ENCODE measurements at regions not wholly inside any gene's neighbourhood (a gene's known extent, or its start where the extent isn't known, plus 50 kb on each side); places are given as distances from the start of the nearest gene placed in this dataset.

DNA sequence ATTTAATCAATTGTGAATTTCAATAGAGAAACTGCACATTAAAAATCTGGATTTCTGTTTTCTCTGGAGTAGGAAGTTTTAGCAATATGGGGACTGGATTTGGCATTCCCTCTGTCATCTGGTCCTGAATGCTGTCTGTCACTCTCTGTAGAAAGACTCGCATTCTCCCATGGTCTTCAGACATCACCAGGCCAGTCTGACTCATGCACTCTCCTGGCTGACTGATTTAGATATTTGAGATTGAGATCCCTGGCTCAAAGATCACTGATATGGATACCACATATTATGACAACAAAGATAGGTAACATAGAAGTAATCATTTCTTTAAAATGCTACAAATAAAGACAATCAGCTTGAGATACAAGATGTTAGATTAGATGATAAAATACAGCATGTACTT is 524.5 kb downstream of the GALC start:
- Histone ChIP-seq H4K20me1 (ENCODE audit: insufficient read depth, low read length) (no peaks in the 10 kb centered on the region), H2AFZ (ENCODE audit: low read length) (no peak overlapping the region), H3K4me1 (ENCODE audit: insufficient read depth, low read length) (no peaks in the 10 kb centered on the region), H3K79me2 (ENCODE audit: insufficient read depth, low read length) (no peaks in the 10 kb centered on the region), H3K9me3 (ENCODE audit: low read depth, low read length) (peaks cover 5% of the 10 kb centered on the region), H3K4me2 (ENCODE audit: insufficient read depth, low read length) (no peak overlapping the region), H3K27ac (ENCODE audit: low read depth, low read length) (no peak overlapping the region), H3K36me3 (ENCODE audit: insufficient read depth, low read length) (no peaks in the 10 kb centered on the region), H3K4me3 (ENCODE audit: insufficient read depth, low read length) (no peak overlapping the region), H3K27me3 (ENCODE audit: insufficient read depth, low read length) (no peaks in the 10 kb centered on the region)
- no peak for DNase-seq (ENCODE audit: insufficient read length, low spot score, missing footprints)
- TF ChIP-seq, protein P1, sequence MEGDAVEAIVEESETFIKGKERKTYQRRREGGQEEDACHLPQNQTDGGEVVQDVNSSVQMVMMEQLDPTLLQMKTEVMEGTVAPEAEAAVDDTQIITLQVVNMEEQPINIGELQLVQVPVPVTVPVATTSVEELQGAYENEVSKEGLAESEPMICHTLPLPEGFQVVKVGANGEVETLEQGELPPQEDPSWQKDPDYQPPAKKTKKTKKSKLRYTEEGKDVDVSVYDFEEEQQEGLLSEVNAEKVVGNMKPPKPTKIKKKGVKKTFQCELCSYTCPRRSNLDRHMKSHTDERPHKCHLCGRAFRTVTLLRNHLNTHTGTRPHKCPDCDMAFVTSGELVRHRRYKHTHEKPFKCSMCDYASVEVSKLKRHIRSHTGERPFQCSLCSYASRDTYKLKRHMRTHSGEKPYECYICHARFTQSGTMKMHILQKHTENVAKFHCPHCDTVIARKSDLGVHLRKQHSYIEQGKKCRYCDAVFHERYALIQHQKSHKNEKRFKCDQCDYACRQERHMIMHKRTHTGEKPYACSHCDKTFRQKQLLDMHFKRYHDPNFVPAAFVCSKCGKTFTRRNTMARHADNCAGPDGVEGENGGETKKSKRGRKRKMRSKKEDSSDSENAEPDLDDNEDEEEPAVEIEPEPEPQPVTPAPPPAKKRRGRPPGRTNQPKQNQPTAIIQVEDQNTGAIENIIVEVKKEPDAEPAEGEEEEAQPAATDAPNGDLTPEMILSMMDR (IDR thresholded peaks at IDR 0.05; ENCODE audit: extremely low read depth, low read depth, low read length) = no peak

DNA sequence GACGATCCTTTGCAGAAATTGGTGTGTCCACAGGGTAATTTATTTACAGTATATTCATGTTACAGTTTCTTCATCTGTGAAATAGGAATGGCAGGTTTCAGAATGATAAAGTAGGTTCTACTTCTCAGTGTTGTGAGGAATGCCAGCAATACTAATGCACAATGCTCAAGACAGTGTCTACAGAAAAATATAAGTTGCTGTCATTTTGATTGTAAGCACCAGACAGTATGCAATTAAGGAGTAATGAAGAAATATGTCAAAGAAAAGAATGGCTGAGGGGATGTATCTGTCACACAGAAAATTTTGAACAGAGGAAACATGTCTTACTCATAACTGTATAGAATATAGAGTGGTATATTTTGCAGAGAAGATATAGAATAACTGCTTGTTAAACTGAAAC is 525.4 kb downstream of the GALC start:
- H3K27me3 ChIP-seq (ENCODE audit: insufficient read depth, low read length) = no peaks in the 10 kb centered on the region
- H3K4me2 ChIP-seq (ENCODE audit: insufficient read depth, low read length) = no peak overlapping the region
- no peaks in the 10 kb centered on the region for H4K20me1 ChIP-seq (ENCODE audit: insufficient read depth, low read length)
- H3K4me3 ChIP-seq (ENCODE audit: insufficient read depth, low read length) = no peak overlapping the region
- H2AFZ ChIP-seq (ENCODE audit: low read length) = no peak overlapping the region
- TF ChIP-seq, protein P1 (IDR thresholded peaks at IDR 0.05; ENCODE audit: extremely low read depth, low read depth, low read length) = no peak
- H3K79me2 ChIP-seq (ENCODE audit: insufficient read depth, low read length) = no peaks in the 10 kb centered on the region
- DNase-seq (ENCODE audit: insufficient read length, low spot score, missing footprints) = no peak
- peaks cover 5% of the 10 kb centered on the region for H3K9me3 ChIP-seq (ENCODE audit: low read depth, low read length)
- H3K4me1 ChIP-seq (ENCODE audit: insufficient read depth, low read length) = no peaks in the 10 kb centered on the region
- H3K36me3 ChIP-seq (ENCODE audit: insufficient read depth, low read length) = no peaks in the 10 kb centered on the region
- H3K27ac ChIP-seq (ENCODE audit: low read depth, low read length) = no peak overlapping the region

GRCh38 chr14:87465770-87466169 is 527.2 kb downstream of the GALC start:
- Histone ChIP-seq H3K4me3 (ENCODE audit: insufficient read depth, low read length) (no peak overlapping the region), H3K9me3 (ENCODE audit: low read depth, low read length) (peaks cover 3% of the 10 kb centered on the region), H2AFZ (ENCODE audit: low read length) (no peak overlapping the region), H3K27ac (ENCODE audit: low read depth, low read length) (no peak overlapping the region), H3K4me1 (ENCODE audit: insufficient read depth, low read length) (no peaks in the 10 kb centered on the region), H3K4me2 (ENCODE audit: insufficient read depth, low read length) (no peak overlapping the region), H4K20me1 (ENCODE audit: insufficient read depth, low read length) (no peaks in the 10 kb centered on the region), H3K27me3 (ENCODE audit: insufficient read depth, low read length) (no peaks in the 10 kb centered on the region), H3K36me3 (ENCODE audit: insufficient read depth, low read length) (no peaks in the 10 kb centered on the region), H3K79me2 (ENCODE audit: insufficient read depth, low read length) (no peaks in the 10 kb centered on the region)
- TF ChIP-seq, protein P1 (IDR thresholded peaks at IDR 0.05; ENCODE audit: extremely low read depth, low read depth, low read length) = no peak
- no peak for DNase-seq (ENCODE audit: insufficient read length, low spot score, missing footprints)

DNA sequence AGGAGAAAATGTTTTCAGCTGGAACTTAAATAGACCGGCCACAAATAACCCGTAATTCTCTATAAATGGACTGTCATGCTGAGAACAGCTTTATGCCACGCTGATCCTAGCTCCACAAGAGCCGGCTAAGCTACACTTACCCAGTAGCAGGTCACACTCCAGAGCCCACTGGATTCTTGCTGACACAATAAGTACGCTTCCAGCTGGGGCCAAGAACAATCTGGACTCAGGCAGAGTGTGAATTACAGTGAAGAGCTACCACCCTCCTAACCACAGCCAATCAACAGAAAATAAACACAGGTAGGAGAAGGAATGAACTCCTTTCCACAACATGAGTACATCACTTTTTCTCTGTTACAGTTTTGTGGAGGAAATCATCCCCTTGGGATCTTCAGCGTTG is 531.3 kb downstream of the GALC start:
- H3K4me2 ChIP-seq (ENCODE audit: insufficient read depth, low read length) = no peak overlapping the region
- no peaks in the 10 kb centered on the region for H3K79me2 ChIP-seq (ENCODE audit: insufficient read depth, low read length)
- H3K27me3 ChIP-seq (ENCODE audit: insufficient read depth, low read length) = no peaks in the 10 kb centered on the region
- no peaks in the 10 kb centered on the region for H4K20me1 ChIP-seq (ENCODE audit: insufficient read depth, low read length)
- peaks cover 3% of the 10 kb centered on the region for H3K9me3 ChIP-seq (ENCODE audit: low read depth, low read length)
- H3K4me1 ChIP-seq (ENCODE audit: insufficient read depth, low read length) = no peaks in the 10 kb centered on the region
- H2AFZ ChIP-seq (ENCODE audit: low read length) = no peak overlapping the region
- no peaks in the 10 kb centered on the region for H3K36me3 ChIP-seq (ENCODE audit: insufficient read depth, low read length)
- TF ChIP-seq, protein P1 (IDR thresholded peaks at IDR 0.05; ENCODE audit: extremely low read depth, low read depth, low read length) = no peak
- H3K27ac ChIP-seq (ENCODE audit: low read depth, low read length) = no peak overlapping the region
- H3K4me3 ChIP-seq (ENCODE audit: insufficient read depth, low read length) = no peak overlapping the region
- no peak for DNase-seq (ENCODE audit: insufficient read length, low spot score, missing footprints)
